ENCODE measurements at regions not wholly inside any gene's neighbourhood (a gene's known extent, or its start where the extent isn't known, plus 50 kb on each side); places are given as distances from the start of the nearest gene placed in this dataset.

DNA sequence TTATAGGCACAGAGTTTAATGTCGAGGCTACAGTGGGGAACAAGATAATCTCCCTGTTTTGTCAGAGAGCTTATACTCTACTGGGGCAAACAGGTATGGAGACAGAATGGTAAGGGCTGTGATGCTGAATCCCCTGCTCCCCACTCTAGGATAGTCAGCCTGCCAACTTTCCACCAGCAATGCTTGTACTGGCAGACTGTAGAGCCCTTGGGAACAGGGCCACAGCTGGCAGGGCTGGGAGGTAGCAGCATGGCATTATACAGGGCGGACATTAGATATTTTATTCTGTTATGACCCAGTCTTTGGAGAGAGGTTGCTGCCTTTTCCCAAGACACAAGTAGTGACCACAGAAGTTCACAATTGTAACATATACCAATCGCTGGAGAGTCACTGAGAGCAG is 91.2 kb downstream of the ARRDC4 start:
- no peak for ATAC-seq
- ChIA-PET CTCF (ENCODE audit: low intra/inter-chr PET ratio) (no interaction called here), POLR2A (no interaction called here)
- WGBS (ENCODE audit: insufficient coverage, low coverage, missing lambda C conversion rate) = 0% methylated on average over 3 of the region's 3 CpGs
- no TSS peak for BruUV-seq (replicated peaks)
- H4K20me1 ChIP-seq (replicated peaks; ENCODE audit: control insufficient read depth, insufficient read depth, low read length) = no peaks in the 10 kb centered on the region
- no peak overlapping the region for H3K9ac ChIP-seq (ENCODE audit: insufficient read depth in 1 of 2, low read depth in 2 of 2, low read length in 2 of 2)
- H3K4me1 ChIP-seq (replicated peaks in 1 of 2; ENCODE audit: control insufficient read depth in 2 of 2, insufficient read depth in 2 of 2, low read length in 2 of 2) = no peaks in the 10 kb centered on the region
- in situ Hi-C loops (cut with MboI) = no loop called here
- FAIRE-seq = no peak
- no peaks in the 10 kb centered on the region for H3K27me3 ChIP-seq (ENCODE audit: control insufficient read depth in 2 of 2, insufficient read depth in 2 of 2, low read length in 2 of 2)
- no peak overlapping the region for H2AFZ ChIP-seq (ENCODE audit: low read depth, low read length)
- DNase-seq (ENCODE audit: extremely low read depth in 1 of 4, low spot score in 3 of 4) = no peak
- H3K36me3 ChIP-seq (ENCODE audit: control insufficient read depth, insufficient read depth, low read length) = no peaks in the 10 kb centered on the region
- no peak overlapping the region for H3K4me2 ChIP-seq (ENCODE audit: insufficient read depth, low read length)
- intact Hi-C loops (cut with micrococcal nuclease) = no loop called here
- H3K27ac ChIP-seq (ENCODE audit: extremely low read depth, low read depth, low read length) = no peak overlapping the region
- H3K9me1 ChIP-seq (ENCODE audit: control insufficient read depth, insufficient read depth, low read length) = no peaks in the 10 kb centered on the region
- H3K79me2 ChIP-seq (ENCODE audit: control insufficient read depth, insufficient read depth, low read length) = no peaks in the 10 kb centered on the region
- H3K4me3 ChIP-seq = no peak overlapping the region
- H3K9me3 ChIP-seq (replicated peaks; ENCODE audit: control insufficient read depth, insufficient read depth, low read depth, low read length) = no peaks in the 10 kb centered on the region
- TF ChIP-seq PHF21A (IDR thresholded peaks at IDR 0.05; ENCODE audit: borderline replicate concordance, low read depth) = no peak
- TF ChIP-seq HNRNPK (IDR thresholded peaks at IDR 0.05; ENCODE audit: low read depth, low read length, poor library complexity, severe bottlenecking) = no peak
- no peak for TF ChIP-seq FOXM1 (IDR thresholded peaks at IDR 0.05; ENCODE audit: low read depth)
- TF ChIP-seq FOXM1 (CRISPR knock-in tag; IDR thresholded peaks at IDR 0.05; ENCODE audit: low read depth) = no peak
- no peak for TF ChIP-seq PRDM10 (IDR thresholded peaks at IDR 0.05; ENCODE audit: partially characterized antibody)
- TF ChIP-seq IRF2 (CRISPR knock-in tag; IDR thresholded peaks at IDR 0.05) = no peak
- no peak for TF ChIP-seq MXD1 (CRISPR knock-in tag; IDR thresholded peaks at IDR 0.05; ENCODE audit: borderline replicate concordance, poor library complexity, severe bottlenecking)
- TF ChIP-seq, protein P1, sequence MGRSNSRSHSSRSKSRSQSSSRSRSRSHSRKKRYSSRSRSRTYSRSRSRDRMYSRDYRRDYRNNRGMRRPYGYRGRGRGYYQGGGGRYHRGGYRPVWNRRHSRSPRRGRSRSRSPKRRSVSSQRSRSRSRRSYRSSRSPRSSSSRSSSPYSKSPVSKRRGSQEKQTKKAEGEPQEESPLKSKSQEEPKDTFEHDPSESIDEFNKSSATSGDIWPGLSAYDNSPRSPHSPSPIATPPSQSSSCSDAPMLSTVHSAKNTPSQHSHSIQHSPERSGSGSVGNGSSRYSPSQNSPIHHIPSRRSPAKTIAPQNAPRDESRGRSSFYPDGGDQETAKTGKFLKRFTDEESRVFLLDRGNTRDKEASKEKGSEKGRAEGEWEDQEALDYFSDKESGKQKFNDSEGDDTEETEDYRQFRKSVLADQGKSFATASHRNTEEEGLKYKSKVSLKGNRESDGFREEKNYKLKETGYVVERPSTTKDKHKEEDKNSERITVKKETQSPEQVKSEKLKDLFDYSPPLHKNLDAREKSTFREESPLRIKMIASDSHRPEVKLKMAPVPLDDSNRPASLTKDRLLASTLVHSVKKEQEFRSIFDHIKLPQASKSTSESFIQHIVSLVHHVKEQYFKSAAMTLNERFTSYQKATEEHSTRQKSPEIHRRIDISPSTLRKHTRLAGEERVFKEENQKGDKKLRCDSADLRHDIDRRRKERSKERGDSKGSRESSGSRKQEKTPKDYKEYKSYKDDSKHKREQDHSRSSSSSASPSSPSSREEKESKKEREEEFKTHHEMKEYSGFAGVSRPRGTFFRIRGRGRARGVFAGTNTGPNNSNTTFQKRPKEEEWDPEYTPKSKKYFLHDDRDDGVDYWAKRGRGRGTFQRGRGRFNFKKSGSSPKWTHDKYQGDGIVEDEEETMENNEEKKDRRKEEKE (IDR thresholded peaks at IDR 0.05; ENCODE audit: borderline replicate concordance in 1 of 2, control insufficient read depth in 1 of 2, low read depth in 2 of 2, low read length in 1 of 2) = no peak
- no peak for TF ChIP-seq XRCC5 (IDR thresholded peaks at IDR 0.05; ENCODE audit: low read depth, low read length)
- no peak for TF ChIP-seq TGIF2 (CRISPR knock-in tag; IDR thresholded peaks at IDR 0.05)
- no peak for TF ChIP-seq SIN3B (IDR thresholded peaks at IDR 0.05; ENCODE audit: low read depth)
- TF ChIP-seq RAD51 (IDR thresholded peaks at IDR 0.05; ENCODE audit: borderline replicate concordance, low read depth) = no peak
- TF ChIP-seq MCM5 (IDR thresholded peaks at IDR 0.05; ENCODE audit: low read depth) = no peak
- TF ChIP-seq GTF2F1 (IDR thresholded peaks at IDR 0.05; ENCODE audit: low read depth, low read length) = no peak
- no peak for TF ChIP-seq PHB (CRISPR knock-in tag; IDR thresholded peaks at IDR 0.05)
- no peak for TF ChIP-seq L3MBTL2 (IDR thresholded peaks at IDR 0.05)
- no peak for TF ChIP-seq ILF3 (IDR thresholded peaks at IDR 0.05; ENCODE audit: borderline replicate concordance)
- no peak for TF ChIP-seq DPF2 (IDR thresholded peaks at IDR 0.05)
